ENCODE measurements at regions not wholly inside any gene's neighbourhood (a gene's known extent, or its start where the extent isn't known, plus 50 kb on each side); places are given as distances from the start of the nearest gene placed in this dataset.

- TF ChIP-seq CTCF (IDR thresholded peaks at IDR 0.05), result no peak
- no peak for TF ChIP-seq POLR2A (IDR thresholded peaks at IDR 0.05)
Measured at GRCh38 chr2:28698545-28698944, 53.1 kb upstream of the PPP1CB start.

Data from Peyer's patch (tissue), 4 donors.